Mucosa of rectum (tissue), 2 donors: ENCODE measurements at regions not wholly inside any gene's neighbourhood (a gene's known extent, or its start where the extent isn't known, plus 50 kb on each side); places are given as distances from the start of the nearest gene placed in this dataset.

Experiments used
- H3K27ac ChIP-seq, 2 donors: one replicate each; pipeline ENCODE4 v1.7.0; 2013; ENCODE audit warnings: inconsistent platforms in 2 of 2, low read depth in 2 of 2, low read length in 2 of 2
- H3K27me3 ChIP-seq, 2 donors: one replicate each; pipeline ENCODE4 v1.7.0; 2013; ENCODE audit warnings: low read length in 2 of 2; ENCODE audit not compliant: control insufficient read depth in 2 of 2, insufficient read depth in 2 of 2
- H3K36me3 ChIP-seq, 2 donors: one replicate each; pipeline ENCODE4 v1.7.0; 2013; ENCODE audit warnings: low read length in 2 of 2; ENCODE audit not compliant: control insufficient read depth in 2 of 2, insufficient read depth in 2 of 2
- H3K4me1 ChIP-seq, 2 donors: one replicate each; pipeline ENCODE4 v1.7.0; 2013; ENCODE audit warnings: low read length in 2 of 2, mild to moderate bottlenecking in 1 of 2; ENCODE audit not compliant: control insufficient read depth in 2 of 2, insufficient read depth in 2 of 2
- H3K4me3 ChIP-seq, 2 donors: one replicate each; pipeline ENCODE4 v1.7.0; 2013; ENCODE audit warnings: low read length in 2 of 2
- H3K9ac ChIP-seq, 2 donors: one replicate each; pipeline ENCODE4 v1.7.0; 2013; ENCODE audit warnings: low read length in 2 of 2, low read depth in 1 of 2, mild to moderate bottlenecking in 1 of 2
- H3K9me3 ChIP-seq, 2 donors: one replicate each; pipeline ENCODE4 v1.7.0; 2013; ENCODE audit warnings: low read length in 2 of 2; ENCODE audit not compliant: control insufficient read depth in 2 of 2
- donor health status: healthy.
- donor health status: Normal muscosa, but diverticular disease.

DNA sequence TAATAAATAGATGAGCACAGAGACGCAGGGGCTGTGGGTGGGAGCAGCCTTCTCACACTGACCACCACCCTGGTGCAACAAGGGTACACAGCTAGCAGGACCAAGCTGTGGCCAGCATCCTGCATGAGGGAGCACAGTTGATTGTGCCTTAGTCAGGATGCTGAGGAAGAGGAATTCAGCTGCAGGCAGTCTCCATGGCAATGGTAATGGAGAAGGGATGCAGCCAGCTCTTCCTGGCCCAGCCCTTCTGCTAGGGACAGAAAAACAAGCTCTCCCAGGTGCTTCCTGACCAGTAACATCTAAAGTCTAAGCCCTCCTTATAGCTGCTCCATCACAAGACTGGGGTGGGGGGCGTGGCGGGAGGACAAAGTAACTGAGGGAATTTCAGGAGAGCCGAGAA lies 363.5 kb downstream of the BUD13 start:
- H3K4me3 ChIP-seq = no peak overlapping the region
- H3K27ac ChIP-seq = no peak overlapping the region
- H3K9ac ChIP-seq = no peak overlapping the region
- H3K36me3 ChIP-seq = no peaks in the 10 kb centered on the region
- no peaks in the 10 kb centered on the region for H3K27me3 ChIP-seq
- H3K9me3 ChIP-seq = no peaks in the 10 kb centered on the region
- H3K4me1 ChIP-seq = no peaks in the 10 kb centered on the region

DNA sequence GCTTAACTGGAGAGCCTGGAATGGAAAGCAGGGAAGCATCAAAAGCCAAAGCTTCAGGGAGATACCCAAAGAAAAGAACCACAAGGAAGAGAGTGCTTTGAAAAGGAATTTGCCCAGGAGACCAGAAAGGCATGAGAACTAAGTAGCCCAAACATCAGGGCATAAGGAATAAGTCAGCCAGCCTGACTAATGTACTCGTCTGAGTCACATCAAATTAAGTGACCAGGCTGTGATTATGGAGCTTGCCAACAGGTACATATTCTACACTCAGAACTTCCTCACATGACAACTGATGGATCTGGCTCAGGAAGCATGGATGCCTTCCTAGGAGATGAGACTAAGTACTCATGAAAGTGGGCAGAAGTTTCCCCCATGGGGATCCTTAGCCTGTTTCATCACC lies 366.7 kb downstream of the BUD13 start:
- no peaks in the 10 kb centered on the region for H3K27me3 ChIP-seq
- H3K4me1 ChIP-seq = no peaks in the 10 kb centered on the region
- no peak overlapping the region for H3K4me3 ChIP-seq
- H3K27ac ChIP-seq = no peak overlapping the region
- H3K36me3 ChIP-seq = no peaks in the 10 kb centered on the region
- no peak overlapping the region for H3K9ac ChIP-seq
- no peaks in the 10 kb centered on the region for H3K9me3 ChIP-seq

DNA sequence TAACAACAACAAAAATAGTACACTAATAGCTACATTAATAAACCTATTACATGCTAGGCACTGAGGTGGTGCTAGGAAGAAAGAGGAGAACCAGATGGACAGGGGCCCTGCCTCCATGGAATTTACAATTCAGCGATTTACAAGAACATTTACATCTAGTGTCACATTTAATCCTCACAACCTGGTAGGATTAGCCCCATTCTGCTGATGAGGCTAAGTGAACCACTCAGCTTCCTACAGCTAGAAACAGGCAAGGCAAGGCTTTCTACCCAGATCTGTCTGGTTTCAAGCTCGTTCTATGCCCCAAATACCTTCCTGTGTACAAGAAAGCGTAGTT lies 368.4 kb downstream of the BUD13 start:
- Histone ChIP-seq H3K27ac (no peak overlapping the region), H3K4me3 (no peak overlapping the region), H3K27me3 (no peaks in the 10 kb centered on the region), H3K9ac (no peak overlapping the region), H3K9me3 (no peaks in the 10 kb centered on the region), H3K36me3 (no peaks in the 10 kb centered on the region), H3K4me1 (no peaks in the 10 kb centered on the region)

DNA sequence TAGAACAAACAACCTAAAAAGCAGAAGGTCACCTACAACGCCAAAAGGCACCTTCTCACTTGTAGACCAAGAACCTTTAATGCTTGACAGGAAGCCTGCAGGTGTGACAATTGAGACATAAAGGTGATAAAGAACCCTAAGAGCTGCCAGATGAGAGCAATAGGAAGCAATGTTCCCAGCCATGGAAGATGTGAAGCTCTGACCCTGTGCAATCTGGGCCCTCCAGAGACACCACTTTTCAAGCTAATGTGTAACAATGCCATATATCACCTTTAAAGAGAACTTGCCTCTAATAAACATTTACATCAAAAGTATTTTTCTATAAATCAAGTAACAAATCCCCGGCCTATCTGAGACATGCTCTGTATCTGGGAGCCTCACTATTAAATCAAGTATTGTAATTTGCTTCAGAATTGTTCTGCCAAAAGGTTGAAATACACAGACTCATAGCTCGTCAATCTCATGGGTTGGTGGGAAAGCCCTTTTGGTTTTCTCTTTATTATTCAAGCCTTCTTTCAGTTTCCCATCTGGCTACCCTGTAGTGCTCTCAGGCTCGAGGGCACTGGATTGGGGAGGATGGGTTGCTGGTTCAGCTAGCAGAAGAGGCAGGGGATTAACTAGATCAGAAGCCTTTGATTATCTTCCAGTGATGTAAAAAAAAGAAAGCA lies 368.9 kb downstream of the BUD13 start:
- Histone ChIP-seq H3K4me1 (no peaks in the 10 kb centered on the region), H3K27ac (no peak overlapping the region), H3K4me3 (no peak overlapping the region), H3K27me3 (no peaks in the 10 kb centered on the region), H3K9ac (no peak overlapping the region), H3K36me3 (no peaks in the 10 kb centered on the region), H3K9me3 (no peaks in the 10 kb centered on the region)

DNA sequence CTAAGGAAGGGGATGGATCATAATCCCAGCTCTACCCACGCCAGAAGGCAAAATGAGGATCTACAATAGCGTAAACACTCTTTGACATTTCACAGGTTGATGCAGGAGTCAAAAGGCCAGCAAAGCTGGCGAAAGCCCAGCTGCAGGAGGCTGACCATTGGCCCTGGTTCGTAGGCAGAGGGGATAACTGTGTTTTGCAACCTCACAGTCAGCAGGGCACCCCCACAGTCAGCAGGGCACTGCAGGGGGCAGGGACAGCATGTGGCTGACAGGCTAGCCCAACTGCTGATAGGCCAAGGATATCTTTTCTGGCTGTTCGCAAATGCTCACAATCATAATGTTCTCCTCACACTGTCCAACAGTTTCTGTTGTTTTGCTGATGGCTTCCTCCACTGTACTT lies 372.7 kb downstream of the BUD13 start:
- no peak overlapping the region for H3K9ac ChIP-seq
- H3K4me1 ChIP-seq = no peaks in the 10 kb centered on the region
- no peak overlapping the region for H3K27ac ChIP-seq
- H3K36me3 ChIP-seq = no peaks in the 10 kb centered on the region
- no peaks in the 10 kb centered on the region for H3K27me3 ChIP-seq
- no peak overlapping the region for H3K4me3 ChIP-seq
- no peaks in the 10 kb centered on the region for H3K9me3 ChIP-seq

DNA sequence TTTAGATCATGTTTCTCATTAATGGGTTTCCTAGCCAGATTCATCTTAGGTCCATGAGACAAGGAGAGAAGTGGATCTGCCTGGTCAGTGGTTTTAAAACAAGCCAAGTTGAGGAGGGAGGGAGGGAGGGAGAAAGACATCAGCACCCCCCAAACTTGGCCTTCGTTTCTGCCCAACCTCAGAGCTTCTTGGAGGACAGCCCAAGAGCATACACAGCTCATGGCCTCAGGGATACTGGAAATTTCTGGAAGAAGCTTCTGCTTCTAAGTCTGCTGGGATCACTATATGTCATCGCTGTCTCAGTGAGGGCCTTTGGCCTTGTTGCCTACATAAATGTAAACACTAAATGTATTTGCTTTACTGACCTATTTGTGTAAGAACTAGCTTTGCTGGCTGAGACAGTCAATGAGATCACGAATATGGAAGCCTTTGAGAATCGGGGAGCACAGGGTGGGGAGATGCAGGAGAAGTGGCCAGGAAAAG lies 375.1 kb downstream of the BUD13 start:
- H3K9me3 ChIP-seq = peaks cover 0 to 2% of the 10 kb centered on the region in 2 donors
- H3K9ac ChIP-seq = no peak overlapping the region
- H3K4me1 ChIP-seq = no peaks in the 10 kb centered on the region
- H3K27me3 ChIP-seq = no peaks in the 10 kb centered on the region
- H3K36me3 ChIP-seq = no peaks in the 10 kb centered on the region
- no peak overlapping the region for H3K4me3 ChIP-seq
- no peak overlapping the region for H3K27ac ChIP-seq

DNA sequence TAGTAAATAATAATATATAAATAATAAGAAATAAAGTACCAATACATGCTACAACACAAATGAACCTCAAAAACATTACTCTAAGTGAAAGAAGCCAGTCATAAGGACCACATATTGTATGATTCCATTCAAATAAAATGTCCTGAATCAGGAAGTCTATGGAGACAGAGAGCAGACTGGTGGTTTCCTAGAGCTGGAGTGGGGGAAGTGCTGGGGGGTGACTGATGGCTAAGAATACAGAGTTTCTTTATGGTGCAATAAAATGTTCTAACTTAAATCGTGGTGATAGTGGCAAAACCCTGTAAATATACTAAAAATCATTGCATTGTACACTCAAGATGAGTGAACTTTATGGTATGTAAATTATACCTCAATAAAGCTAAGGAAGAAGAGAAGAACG lies 376.5 kb downstream of the BUD13 start:
- Histone ChIP-seq H3K9ac (no peak overlapping the region), H3K4me3 (no peak overlapping the region), H3K27me3 (no peaks in the 10 kb centered on the region), H3K9me3 (peaks cover 0 to 2% of the 10 kb centered on the region in 2 donors), H3K36me3 (no peaks in the 10 kb centered on the region), H3K4me1 (no peaks in the 10 kb centered on the region), H3K27ac (no peak overlapping the region)

DNA sequence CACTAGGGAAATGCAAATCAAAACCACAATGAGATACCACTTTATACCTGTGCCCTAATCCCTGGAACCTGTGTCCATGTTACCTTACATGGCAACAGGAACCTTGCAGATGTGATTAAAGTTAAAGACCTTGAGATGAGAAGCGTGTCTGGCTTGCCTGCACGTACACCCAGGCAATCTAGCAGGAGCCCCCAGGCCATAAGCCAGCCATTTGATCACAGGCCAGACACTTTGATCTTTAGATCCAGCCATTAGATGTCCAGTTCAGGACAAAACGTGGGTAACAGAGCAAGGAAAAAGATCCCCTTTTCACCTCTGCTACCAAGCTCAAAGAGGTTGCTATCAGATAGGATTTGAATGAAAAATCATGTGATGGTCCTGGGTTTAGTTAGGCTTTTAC lies 378.8 kb downstream of the BUD13 start:
- no peak overlapping the region for H3K4me3 ChIP-seq
- H3K9ac ChIP-seq = no peak overlapping the region
- H3K27ac ChIP-seq = no peak overlapping the region
- no peaks in the 10 kb centered on the region for H3K27me3 ChIP-seq
- H3K4me1 ChIP-seq = no peaks in the 10 kb centered on the region
- H3K36me3 ChIP-seq = no peaks in the 10 kb centered on the region
- H3K9me3 ChIP-seq = peaks cover 0 to 2% of the 10 kb centered on the region in 2 donors

DNA sequence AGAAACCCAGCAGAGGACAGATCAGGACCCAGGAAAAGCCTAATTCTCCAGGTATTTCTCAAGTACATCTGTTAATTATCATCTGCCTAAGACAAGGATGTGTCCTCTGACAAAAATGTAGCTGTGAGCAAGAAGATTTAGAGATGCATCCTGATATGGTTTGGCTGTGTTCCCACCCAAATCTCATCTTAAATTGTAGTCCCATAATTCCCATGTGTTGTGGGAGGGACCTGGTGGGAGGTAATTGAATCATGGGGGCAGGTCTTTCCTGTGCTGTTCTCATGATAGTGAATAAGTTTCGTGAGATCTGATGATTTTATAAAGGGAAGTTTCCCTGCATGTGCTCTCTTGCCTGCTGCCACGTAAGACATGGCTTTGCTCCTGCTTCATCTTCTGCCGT lies 381.8 kb downstream of the BUD13 start:
- no peak overlapping the region for H3K27ac ChIP-seq
- peaks cover 0 to 2% of the 10 kb centered on the region in 2 donors for H3K9me3 ChIP-seq
- H3K4me3 ChIP-seq = no peak overlapping the region

DNA sequence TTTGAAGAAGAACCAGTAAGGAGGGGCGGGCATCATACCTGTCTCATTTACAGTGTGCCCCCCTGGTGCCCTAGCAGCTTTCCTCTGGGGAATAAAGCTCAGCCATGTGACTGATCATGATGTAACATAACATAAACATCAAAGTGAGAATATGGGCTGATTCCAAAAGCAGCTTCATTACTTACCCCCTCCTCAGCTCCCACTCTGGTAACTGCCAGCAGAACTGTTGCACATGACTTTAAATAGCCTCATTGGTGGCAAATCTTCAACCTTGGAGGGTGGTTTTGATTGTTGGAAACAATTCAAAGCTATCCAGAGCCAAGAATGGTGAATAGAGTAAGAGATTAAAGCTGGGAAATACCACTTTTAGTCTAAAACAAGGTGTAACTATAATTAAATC lies 384.6 kb downstream of the BUD13 start:
- no peak overlapping the region for H3K4me3 ChIP-seq
- no peaks in the 10 kb centered on the region for H3K36me3 ChIP-seq
- H3K9me3 ChIP-seq = no peaks in the 10 kb centered on the region
- H3K27ac ChIP-seq = no peak overlapping the region
- no peak overlapping the region for H3K9ac ChIP-seq
- H3K4me1 ChIP-seq = no peaks in the 10 kb centered on the region
- H3K27me3 ChIP-seq = no peaks in the 10 kb centered on the region

More for the DNA sequence above, 381.8 kb downstream of the BUD13 start:
- H3K4me1 ChIP-seq = no peaks in the 10 kb centered on the region
- H3K9ac ChIP-seq = no peak overlapping the region
- H3K36me3 ChIP-seq = no peaks in the 10 kb centered on the region
- H3K27me3 ChIP-seq = no peaks in the 10 kb centered on the region

DNA sequence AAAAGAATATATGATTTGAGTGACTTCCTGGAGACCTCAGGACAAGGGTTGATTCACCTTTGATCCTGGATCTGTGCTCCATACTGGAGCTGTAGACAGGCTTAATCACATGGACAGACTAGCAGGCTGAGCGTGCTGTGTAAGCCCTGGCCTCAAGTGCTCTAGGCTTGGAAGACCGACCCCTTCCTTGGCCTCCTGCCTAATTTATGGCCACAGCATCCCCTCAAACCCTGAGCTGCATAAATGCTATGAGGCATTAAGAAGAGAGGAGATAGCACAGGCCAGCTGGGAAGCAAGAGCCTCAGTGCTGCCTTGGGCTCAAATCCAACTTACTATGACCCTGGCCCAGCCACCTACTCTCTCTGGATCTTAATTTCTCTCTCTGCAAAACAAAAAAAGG lies 385.1 kb downstream of the BUD13 start:
- Histone ChIP-seq H3K27me3 (no peaks in the 10 kb centered on the region), H3K9me3 (no peaks in the 10 kb centered on the region), H3K9ac (no peak overlapping the region), H3K36me3 (no peaks in the 10 kb centered on the region), H3K4me1 (no peaks in the 10 kb centered on the region), H3K27ac (no peak overlapping the region), H3K4me3 (no peak overlapping the region)
